Uterus (tissue), 2 donors: ENCODE measurements at regions not wholly inside any gene's neighbourhood (a gene's known extent, or its start where the extent isn't known, plus 50 kb on each side); places are given as distances from the start of the nearest gene placed in this dataset.

ENCODE experiments used
- CTCF ChIP-seq, 4 experiments: fragments of 200-600 bp in 2 of 4; fragments of 450-650 bp in 2 of 4; sonication (generic) in 2 of 4; IDR thresholded peaks; one replicate each; pipeline ENCODE4 v1.5.1; 2016 to 2019; ENCODE audit warnings: antibody characterized with exemption in 4 of 4, mild to moderate bottlenecking in 2 of 4, moderate library complexity in 1 of 4
- POLR2A ChIP-seq, 2 donors: fragments of 450-650 bp; IDR thresholded peaks; one replicate each; pipeline ENCODE4 v1.6.1; 2016; ENCODE audit warnings: antibody characterized with exemption in 2 of 2, mild to moderate bottlenecking in 1 of 2, moderate library complexity in 1 of 2

DNA sequence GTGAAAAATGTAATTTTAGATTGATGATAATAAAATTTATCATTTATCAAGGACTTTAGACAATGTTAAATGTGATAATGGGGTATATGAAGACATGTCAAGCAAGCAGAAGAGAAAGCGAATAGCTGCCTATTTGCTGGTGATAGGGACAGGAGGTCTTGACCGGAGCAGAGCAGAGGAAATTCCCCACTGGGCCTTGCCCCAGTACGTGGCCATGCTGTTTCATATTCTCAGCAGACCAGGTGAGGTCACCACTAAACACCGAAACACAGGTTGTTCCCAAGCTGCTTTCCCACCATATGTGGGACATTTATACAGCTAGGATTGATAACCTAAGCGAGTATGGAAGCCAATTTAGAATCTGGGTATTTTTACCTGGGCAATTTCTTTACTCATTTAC is 1629.6 kb downstream of the FAM181B start:
- TF ChIP-seq CTCF (IDR thresholded peaks at IDR 0.05): no peak
- no peak for TF ChIP-seq POLR2A (IDR thresholded peaks at IDR 0.05)
